ENCODE measurements at regions not wholly inside any gene's neighbourhood (a gene's known extent, or its start where the extent isn't known, plus 50 kb on each side); places are given as distances from the start of the nearest gene placed in this dataset.

DNA sequence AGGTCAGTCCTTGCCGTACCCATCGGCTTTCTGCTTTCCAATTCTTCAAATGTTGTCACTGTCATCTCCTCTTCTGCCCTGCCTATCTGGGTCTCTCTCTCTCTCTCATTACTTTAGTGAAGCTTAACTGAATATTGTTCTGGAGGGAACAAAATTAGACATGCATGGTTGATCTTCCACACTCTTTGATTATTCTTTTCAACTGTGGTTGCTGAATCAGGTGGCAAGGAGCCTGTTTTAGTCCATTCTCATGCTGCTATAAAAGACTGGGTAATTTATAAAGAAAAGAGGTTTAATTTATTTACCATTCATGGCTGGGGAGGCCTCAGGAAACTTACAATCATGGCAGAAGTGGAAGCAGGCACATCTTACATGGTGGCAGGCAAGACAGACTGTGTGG, 157.9 kb downstream of the ARL4C start:
- no peak for DNase-seq (ENCODE audit: low read depth)

DNA sequence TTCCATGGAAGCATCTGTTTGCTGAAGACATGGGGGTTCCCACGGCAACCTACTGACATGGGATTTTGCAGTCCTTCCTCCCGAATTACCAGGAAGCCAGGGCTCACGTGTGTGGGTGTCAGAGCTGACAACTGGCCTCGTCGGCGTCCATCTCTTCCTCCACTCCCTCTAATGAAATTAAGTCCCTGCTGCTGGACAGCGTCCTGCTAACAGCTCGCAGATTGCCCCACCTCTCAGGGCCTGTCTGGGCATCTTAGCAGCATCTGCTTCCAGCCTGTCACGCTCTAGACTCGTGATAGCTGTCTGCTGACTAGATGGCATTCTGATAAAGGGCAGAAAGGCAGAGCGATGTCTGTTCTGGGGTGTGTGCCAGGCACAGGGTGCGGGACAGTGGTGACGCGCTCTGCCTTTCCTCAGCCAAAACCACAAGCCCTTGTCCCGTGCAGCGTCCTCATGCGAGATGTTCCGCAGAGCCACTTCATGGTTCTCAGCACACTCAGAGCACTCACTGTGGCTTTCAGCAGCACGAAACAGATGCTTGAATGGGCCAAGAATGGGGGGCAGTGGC, 161.1 kb downstream of the ARL4C start:
- DNase-seq (ENCODE audit: low read depth) = peak; percentile 78

- no peak for DNase-seq (ENCODE audit: low read depth)
Measured at GRCh38 chr2:234334756-234335155, 162.1 kb downstream of the ARL4C start.

DNA sequence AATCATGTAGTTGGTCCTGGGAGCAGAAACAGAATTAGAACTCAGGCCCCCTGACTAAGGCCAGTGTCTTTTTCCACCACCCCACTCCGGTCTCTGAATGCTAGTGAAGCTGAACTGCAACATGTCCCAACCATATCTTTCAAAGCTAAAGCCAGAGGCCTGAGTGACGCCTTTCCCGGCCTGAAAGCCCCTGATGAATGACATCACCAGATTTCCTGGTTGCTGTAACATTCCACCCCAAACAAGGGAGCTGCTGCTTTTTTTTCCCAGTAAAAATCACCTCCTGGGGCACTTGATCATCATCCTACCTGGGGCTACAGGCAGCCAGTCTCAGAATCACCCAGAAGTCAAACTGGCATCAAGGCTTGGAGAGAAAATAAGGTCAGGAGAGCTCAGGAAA, 162.7 kb downstream of the ARL4C start:
- peak; percentile 4 for DNase-seq (ENCODE audit: low read depth)

DNA sequence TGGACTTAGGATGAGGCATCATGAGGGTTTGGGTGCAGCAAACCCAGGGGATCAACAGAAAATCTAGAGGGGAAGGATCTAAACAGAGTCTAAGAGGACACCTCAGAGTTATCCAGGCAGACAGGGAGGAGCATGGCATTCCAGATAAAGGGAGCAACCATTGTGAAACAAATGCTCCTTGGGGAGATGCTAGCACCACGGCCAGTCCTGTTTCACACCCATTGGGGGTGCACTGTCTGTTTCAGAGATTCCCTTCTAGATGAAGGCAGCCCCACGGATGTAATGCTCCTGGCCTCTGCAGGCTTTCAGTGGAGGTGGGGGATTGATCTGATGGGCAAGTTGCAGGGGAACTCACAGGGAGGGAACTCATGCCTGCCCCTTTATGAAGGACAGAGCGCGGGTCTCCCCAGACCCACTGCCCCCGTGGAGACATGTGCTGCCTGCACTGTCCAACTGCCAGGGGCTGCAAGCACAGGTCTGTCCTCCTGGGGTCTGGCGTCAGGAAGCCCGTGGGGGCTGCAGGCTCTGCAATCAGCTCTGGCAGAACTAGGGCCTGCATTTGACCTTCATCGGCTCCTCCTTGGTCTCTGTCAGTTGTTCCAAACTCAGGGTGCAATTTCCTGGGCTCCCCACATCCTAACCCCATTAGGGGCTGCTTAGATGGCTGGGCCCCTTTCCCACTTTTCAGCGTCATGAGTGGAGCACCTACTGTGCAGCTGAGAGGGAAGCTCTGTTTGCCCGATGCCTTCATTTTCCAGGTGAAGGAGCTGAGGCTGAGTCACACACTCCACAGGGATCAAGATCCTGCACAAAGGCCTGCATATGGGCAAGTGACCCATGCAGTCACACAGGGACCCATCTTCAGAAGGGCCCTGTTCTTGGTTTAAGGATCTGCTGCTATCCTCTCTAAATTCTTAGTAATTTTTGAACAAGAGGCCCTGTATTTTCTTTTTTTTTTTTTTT, 163.4 kb downstream of the ARL4C start:
- no peak for DNase-seq (ENCODE audit: low read depth)

DNA sequence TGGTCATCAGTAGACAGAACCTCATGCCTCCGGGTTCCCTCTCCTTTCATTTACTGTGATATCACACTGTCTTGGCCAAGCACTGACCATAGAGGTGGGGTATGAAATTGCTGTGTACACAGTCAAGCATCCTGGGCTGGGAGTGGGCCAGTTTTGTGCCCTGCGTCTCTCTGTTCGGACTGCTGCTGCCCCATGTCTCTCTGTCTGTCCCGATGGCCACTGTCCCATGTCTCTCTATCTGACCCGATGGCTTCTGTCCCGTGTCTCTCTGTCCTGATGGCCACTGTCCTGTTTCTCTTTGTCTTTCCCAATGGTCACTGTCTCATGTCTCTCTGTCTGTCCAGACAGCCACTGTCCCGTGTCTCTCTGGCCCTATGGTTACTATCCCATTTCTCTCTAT, 164.9 kb downstream of the ARL4C start:
- DNase-seq (ENCODE audit: low read depth) = no peak

DNA sequence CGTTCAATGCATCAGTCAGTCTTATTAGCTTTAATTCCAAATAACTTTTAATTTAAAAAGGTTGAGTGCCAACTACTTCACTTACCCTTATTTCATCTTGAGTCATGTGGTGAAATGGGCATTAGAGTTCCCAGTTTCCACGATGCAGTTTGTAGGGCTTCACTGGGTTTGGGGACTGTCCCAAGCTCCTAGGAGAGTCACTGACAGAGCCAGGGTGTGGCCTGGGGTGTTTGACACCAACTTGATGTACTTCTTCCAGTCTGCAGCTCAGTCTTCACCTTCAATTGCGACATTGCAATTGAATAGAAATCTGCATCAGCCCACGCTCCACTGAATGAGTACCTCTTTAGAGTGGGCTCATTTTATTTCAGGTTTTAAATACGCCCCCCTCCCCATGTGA, 165.3 kb downstream of the ARL4C start:
- DNase-seq (ENCODE audit: low read depth) = no peak

DNA sequence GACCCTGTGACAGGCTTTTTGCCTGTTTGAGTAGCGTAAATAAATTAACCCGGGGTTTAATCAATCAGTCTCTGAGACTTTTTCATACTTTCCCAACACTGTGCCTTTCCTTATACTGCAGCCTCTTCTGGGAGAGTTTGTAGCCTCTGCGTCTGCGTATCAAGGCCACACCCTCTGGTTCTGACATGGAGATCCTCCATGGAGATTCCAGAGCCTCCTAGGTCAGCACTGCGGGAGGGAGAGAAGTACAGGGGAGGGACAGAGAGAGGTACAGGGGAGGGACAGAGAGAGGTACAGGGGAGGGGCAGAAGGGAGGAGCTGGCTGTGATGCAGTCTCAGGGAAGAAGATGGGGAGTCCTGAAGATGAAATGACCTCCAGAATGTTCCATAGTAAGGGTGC, 166.0 kb downstream of the ARL4C start:
- DNase-seq (ENCODE audit: low read depth) = peak; percentile 22

DNA sequence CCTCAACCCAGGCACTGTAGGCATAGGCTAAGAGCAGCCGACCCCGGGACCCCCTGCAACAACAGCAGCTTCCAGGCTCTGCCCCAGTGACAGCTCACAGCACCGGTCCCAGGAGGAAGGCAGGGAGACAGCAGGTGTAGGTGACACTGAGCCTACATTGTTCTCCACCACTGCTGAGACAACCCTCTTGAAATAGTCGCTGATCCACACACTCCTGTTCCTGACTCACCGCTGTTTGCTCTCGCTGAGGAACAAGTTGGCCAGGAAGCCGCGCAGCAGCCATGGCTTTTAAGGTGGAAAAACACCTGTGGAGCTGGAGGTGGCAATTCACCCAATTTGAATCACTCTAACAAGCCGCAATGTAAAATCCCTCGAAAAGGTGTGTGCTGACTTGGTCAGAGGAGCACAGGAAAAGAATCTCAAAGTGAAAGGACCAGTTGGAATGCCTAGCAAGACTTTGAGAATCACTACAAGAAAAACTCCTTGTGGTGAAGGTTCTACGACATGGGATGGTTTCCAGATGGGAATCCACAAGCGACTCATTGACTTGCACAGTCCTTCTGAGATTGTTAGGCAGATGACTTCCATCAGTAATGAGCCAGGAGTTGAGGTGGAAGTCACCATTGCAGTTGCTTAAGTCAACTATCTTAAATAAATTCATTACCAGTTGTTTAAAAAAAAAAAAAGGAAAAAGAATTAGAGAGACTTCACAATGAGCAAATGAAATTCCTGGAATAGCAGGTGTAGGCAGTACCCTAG, 167.5 kb downstream of the ARL4C start:
- peak; percentile 18 for DNase-seq (ENCODE audit: low read depth)

GRCh38 chr2:234328444-234328990, 168.4 kb downstream of the ARL4C start:
- no peak for DNase-seq (ENCODE audit: low read depth)

DNA sequence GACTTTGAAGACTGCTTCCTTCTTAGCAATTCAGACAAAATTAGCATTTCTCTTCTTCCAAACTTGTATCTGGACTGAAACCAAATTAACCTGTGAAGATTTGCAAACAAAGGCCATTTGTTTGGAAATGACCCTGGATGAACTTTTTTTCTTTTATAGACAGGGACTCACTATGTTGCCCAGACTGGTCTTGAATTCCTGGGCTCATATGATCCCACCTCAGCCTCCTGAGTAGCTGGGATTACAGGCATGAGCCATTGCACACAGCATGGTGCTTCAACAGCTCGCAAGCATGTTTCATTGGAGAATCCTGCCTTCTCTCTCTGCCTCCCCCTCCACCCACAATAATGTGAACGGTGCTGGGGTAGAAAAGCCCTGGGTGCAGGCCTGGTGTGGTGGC, 170.2 kb downstream of the ARL4C start:
- DNase-seq (ENCODE audit: low read depth) = no peak

DNA sequence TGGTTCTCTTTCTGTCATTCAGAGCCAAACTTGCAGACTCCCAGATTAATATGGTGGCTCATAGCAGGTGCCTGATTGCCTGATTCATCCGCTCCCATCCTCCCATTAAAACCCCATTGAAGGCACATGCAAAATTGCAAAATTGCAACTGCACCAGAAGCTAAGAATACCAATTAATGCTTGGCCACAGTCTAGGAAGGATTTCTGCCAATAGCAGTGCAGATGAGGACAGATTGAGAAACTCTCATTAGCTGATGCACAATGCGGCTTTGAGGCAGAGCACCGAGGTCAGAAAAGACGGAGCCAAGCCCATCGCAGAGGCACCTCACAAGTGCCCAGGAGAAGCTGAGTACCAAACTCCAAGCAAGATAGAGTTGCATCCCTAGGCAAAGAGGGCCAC, 172.8 kb downstream of the ARL4C start:
- DNase-seq (ENCODE audit: low read depth) = no peak

DNA sequence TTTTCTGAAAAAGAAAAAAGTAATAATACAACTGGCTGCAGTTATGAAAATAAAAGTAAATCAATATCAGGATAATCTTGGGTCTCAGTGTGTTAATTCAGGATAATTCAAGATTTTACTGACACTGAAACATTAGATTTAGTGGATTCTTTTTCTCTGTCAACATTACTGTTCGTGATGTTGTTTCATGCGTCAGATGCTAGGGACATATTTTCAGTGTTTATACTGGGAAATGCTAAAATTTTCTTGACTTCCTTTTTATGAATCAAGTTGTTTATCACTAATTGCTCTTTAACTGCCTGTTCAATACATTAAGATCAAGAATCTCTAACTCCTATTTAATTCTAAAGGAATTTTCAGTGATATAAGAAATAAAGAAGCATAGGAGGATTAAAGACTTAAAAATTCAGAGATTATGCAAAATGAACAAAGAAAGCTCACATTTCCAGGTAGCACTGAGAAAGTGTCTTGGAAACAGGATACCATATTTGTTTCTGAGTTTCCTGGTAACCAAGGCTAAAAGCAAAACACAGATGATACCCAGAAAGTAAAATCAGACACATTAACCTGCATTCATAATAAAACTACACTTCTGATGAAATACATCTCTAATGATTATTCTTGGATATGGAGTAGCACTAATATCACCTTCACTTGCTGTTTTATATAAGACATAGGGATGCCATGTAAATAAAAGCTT, 174.0 kb downstream of the ARL4C start:
- DNase-seq (ENCODE audit: low read depth) = no peak

- DNase-seq (ENCODE audit: low read depth) = no peak
Measured at GRCh38 chr2:234320066-234320465, 176.8 kb downstream of the ARL4C start.

GRCh38 chr2:234318361-234318760, 178.5 kb downstream of the ARL4C start:
- DNase-seq (ENCODE audit: low read depth) = no peak

DNA sequence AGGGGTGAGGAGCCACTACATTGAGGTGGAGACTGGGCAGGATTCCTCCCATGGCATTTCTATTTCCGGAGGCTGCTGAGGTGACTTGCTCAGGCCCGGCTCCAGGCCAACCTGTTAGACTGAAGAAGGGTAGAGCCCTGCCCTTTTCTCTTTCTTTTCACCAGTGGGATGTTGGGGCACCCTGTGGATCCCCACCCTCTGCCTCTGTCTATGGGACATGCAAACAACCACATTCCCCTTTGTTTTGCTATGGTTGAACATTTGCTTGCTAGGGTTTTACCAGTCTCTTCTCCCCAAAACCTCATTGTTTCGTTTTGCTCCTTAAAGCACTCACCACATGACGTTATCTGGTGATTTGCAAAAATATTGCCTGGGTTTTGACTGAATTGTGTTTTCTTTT, 183.3 kb downstream of the ARL4C start:
- no peak for DNase-seq (ENCODE audit: low read depth)

DNA sequence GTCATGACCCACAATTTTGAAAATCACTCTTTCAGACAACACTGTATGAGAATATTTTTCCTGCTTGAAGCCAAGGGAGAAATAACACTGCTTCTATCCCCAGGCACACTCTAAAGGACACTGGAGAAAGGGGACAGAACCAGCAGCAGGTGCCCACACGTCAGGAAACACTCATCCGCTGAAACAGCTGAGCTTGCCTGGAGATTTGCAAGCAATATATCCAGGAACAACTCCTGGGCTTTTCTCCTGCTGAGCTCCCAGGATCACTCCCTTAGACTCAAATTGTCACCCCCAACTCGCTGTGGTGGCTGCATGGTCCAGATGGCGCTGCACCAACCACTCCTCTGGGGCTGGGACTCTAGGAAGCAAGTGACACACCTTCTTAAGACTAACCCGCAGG, 186.7 kb downstream of the ARL4C start:
- no peak for DNase-seq (ENCODE audit: low read depth)

DNA sequence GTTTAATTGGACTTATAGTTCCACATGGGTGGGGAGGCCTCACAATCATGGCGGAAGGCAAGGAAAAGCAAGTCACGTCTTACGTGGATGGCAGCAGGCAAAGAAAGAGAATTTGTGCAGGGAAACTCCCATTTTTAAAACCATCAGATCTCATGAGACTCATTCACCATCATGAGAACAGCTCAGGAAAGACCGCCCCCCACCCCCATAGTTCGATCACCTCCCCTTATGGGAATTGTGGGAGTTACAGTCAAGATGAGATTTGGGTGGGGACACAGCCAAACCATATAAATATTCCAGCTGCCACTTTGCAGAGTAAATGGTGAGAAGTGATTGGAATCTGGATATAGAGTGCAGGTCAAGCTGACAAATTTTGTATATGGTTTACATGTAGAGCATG, 187.4 kb downstream of the ARL4C start:
- no peak for DNase-seq (ENCODE audit: low read depth)

DNA sequence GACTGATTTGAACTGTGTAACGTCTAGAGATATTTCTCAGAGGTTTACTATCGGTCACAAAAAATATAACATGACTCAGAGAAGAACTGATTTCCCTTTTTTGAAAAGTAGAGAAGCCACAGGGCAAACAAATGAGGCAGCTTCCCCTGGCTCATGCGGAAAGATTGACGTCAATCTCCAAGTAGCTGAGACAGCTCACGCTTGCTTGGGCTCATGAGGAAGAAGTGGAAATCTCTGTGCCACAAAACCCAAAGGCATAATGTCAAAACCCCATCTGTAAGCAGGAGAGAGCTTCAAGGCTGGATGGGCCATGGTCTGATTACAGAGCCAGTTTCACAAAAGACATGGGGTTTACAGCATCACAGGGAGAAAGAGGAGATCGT, 188.1 kb downstream of the ARL4C start:
- no peak for DNase-seq (ENCODE audit: low read depth)

GRCh38 chr2:234308073-234308812, 188.6 kb downstream of the ARL4C start:
- DNase-seq (ENCODE audit: low read depth) = no peak

GRCh38 chr2:234307322-234307961, 189.4 kb downstream of the ARL4C start:
- DNase-seq (ENCODE audit: low read depth) = no peak
